ENCODE measurements at regions not wholly inside any gene's neighbourhood (a gene's known extent, or its start where the extent isn't known, plus 50 kb on each side); places are given as distances from the start of the nearest gene placed in this dataset.

DNA sequence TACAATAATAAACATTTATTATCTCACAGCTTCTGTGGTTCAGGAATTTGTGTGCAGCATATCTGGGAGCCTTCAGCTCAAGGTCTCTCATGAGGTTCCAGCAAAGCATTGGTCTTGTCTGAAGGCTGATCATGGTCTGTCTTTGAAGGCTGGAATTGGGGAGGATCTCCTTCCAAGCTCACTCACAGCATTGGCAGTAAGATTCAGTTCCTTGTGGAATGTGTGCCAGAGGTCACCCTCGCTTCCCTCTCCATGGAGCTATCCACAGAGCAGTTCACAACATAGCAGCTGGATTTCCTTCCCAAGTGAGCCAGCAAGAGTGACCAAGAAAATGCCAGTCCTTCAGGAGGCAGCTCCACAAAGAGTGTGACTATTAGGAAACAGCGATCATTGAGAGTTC, 202.2 kb upstream of the ST6GAL2 start:
- TF ChIP-seq, protein P1, sequence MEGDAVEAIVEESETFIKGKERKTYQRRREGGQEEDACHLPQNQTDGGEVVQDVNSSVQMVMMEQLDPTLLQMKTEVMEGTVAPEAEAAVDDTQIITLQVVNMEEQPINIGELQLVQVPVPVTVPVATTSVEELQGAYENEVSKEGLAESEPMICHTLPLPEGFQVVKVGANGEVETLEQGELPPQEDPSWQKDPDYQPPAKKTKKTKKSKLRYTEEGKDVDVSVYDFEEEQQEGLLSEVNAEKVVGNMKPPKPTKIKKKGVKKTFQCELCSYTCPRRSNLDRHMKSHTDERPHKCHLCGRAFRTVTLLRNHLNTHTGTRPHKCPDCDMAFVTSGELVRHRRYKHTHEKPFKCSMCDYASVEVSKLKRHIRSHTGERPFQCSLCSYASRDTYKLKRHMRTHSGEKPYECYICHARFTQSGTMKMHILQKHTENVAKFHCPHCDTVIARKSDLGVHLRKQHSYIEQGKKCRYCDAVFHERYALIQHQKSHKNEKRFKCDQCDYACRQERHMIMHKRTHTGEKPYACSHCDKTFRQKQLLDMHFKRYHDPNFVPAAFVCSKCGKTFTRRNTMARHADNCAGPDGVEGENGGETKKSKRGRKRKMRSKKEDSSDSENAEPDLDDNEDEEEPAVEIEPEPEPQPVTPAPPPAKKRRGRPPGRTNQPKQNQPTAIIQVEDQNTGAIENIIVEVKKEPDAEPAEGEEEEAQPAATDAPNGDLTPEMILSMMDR (IDR thresholded peaks at IDR 0.05; ENCODE audit: low read depth, low read length, missing control alignments) = no peak
- H3K4me3 ChIP-seq (ENCODE audit: low read depth, low read length) = no peak overlapping the region
- in situ Hi-C loops (cut with HindIII; ENCODE audit: low sequenced_read_pairs) = no loop called here
- DNase-seq (ENCODE audit: low read depth) = no peak

- in situ Hi-C loops (cut with HindIII; ENCODE audit: low sequenced_read_pairs) = no loop called here
- no peak for DNase-seq (ENCODE audit: low read depth)
- no peak overlapping the region for H3K4me3 ChIP-seq (ENCODE audit: low read depth, low read length)
- TF ChIP-seq, protein P1 (IDR thresholded peaks at IDR 0.05; ENCODE audit: low read depth, low read length, missing control alignments) = no peak
Measured at GRCh38 chr2:107091163-107091864, 205.3 kb upstream of the ST6GAL2 start.

DNA sequence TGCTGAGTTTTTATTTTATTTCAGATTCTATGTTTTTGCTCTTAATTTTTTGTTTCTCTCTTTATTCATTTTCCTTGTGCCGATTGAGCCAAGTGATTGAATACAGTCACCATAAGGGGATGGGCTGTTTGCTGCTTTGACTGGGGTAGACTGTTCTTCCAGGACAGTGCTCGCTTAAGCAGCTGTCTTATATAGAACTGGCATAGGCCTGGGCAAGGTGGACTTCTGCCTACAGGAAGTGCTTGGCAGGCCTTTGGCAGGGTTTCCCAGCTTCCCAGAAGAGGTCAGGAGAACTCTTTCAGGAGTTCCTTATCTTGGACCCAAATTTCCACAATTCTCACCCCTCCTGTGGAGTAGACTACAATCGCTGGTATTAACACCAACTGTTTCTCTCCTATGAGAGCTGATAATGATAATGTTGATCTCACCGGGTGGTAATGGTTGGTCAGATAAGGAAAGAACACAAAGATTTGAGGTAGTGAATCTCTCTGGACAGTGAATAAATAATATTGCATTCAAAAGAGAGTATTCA, 207.5 kb upstream of the ST6GAL2 start:
- DNase-seq (ENCODE audit: low read depth) = no peak
- TF ChIP-seq, protein P1 (IDR thresholded peaks at IDR 0.05; ENCODE audit: low read depth, low read length, missing control alignments) = no peak
- in situ Hi-C loops (cut with HindIII; ENCODE audit: low sequenced_read_pairs) = no loop called here
- no peak overlapping the region for H3K4me3 ChIP-seq (ENCODE audit: low read depth, low read length)

GRCh38 chr2:107094450-107094986, 208.6 kb upstream of the ST6GAL2 start:
- no peak overlapping the region for H3K4me3 ChIP-seq (ENCODE audit: low read depth, low read length)
- DNase-seq (ENCODE audit: low read depth) = no peak
- in situ Hi-C loops (cut with HindIII; ENCODE audit: low sequenced_read_pairs) = no loop called here
- TF ChIP-seq, protein P1 (IDR thresholded peaks at IDR 0.05; ENCODE audit: low read depth, low read length, missing control alignments) = no peak

GRCh38 chr2:107102176-107102575, 216.2 kb upstream of the ST6GAL2 start:
- in situ Hi-C loops (cut with HindIII; ENCODE audit: low sequenced_read_pairs) = no loop called here
- TF ChIP-seq, protein P1 (IDR thresholded peaks at IDR 0.05; ENCODE audit: low read depth, low read length, missing control alignments) = no peak

GRCh38 chr2:107107351-107107750, 221.4 kb upstream of the ST6GAL2 start:
- no peak overlapping the region for H3K4me3 ChIP-seq (ENCODE audit: low read depth, low read length)
- TF ChIP-seq, protein P1 (IDR thresholded peaks at IDR 0.05; ENCODE audit: low read depth, low read length, missing control alignments) = no peak
- in situ Hi-C loops (cut with HindIII; ENCODE audit: low sequenced_read_pairs) = no loop called here
- DNase-seq (ENCODE audit: low read depth) = no peak

More at GRCh38 chr2:107102176-107102575, 216.2 kb upstream of the ST6GAL2 start:
- H3K4me3 ChIP-seq (ENCODE audit: low read depth, low read length) = no peak overlapping the region
- no peak for DNase-seq (ENCODE audit: low read depth)

Data from astrocyte of the cerebellum (primary cell).